Ascending aorta (tissue), 2 donors: ENCODE measurements at regions not wholly inside any gene's neighbourhood (a gene's known extent, or its start where the extent isn't known, plus 50 kb on each side); places are given as distances from the start of the nearest gene placed in this dataset.

Experiments used
- DNase-seq, 2 donors: peaks; one replicate each; pipeline ENCODE4 v3.0.0-alpha.2; 2019; ENCODE audit warnings: low spot score in 2 of 2
- H3K27ac ChIP-seq, 2 donors: fragments of 200-600 bp; sonication (generic); one replicate each; pipeline ENCODE4 v1.5.1; 2016 to 2017; ENCODE audit warnings: mild to moderate bottlenecking in 1 of 2
- H3K27me3 ChIP-seq: fragments of 200-600 bp; sonication (generic); one replicate; pipeline ENCODE4 v1.5.1; 2017
- H3K36me3 ChIP-seq, 2 donors: fragments of 200-600 bp; sonication (generic); one replicate each; pipeline ENCODE4 v1.5.1; 2016
- H3K4me1 ChIP-seq, 2 donors: fragments of 200-600 bp; sonication (generic); one replicate each; pipeline ENCODE4 v1.5.1; 2016 to 2017; ENCODE audit warnings: mild to moderate bottlenecking in 1 of 2
- H3K4me3 ChIP-seq, 2 donors: fragments of 200-600 bp; sonication (generic); one replicate each; pipeline ENCODE4 v1.5.1; 2016 to 2017; ENCODE audit warnings: mild to moderate bottlenecking in 1 of 2
- H3K9me3 ChIP-seq, 2 donors: fragments of 200-600 bp; sonication (generic); one replicate each; pipeline ENCODE4 v1.5.1; 2016
- intact Hi-C: fragments of 100-400 bp; cut with DNase I; formaldehyde crosslinking; loops from one replicate; pipeline ENCODE4 v1.15.1; 2023
- TF ChIP-seq, protein P1 (sequence below), 3 experiments: fragments of 200-600 bp in 2 of 3; fragments of 450-650 bp in 1 of 3; sonication (generic) in 2 of 3; IDR thresholded peaks; one replicate each; pipeline ENCODE4 v1.5.1; 2016 to 2019; ENCODE audit warnings: antibody characterized with exemption in 3 of 3, mild to moderate bottlenecking in 1 of 3, moderate library complexity in 1 of 3

DNA sequence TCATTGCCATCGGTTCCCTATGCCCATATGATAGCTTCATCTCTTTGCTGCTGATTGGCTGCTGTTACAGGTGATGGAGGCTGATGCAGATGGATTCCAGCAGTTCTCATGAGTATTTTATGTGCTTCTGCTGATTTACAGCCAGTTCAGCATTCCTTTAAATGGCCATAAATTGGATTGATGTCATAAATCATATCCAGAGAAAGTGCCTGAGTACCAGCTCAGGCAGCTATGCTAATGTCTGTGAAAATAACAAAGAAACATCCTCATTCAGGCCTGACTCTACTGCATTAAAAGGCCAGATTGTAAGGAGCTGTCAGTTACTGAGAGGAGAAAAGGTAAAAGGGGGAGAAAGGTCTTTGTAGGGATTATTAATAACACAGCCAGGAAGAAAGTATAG, 756.8 kb downstream of the IGSF11 start:
- TF ChIP-seq, protein P1, sequence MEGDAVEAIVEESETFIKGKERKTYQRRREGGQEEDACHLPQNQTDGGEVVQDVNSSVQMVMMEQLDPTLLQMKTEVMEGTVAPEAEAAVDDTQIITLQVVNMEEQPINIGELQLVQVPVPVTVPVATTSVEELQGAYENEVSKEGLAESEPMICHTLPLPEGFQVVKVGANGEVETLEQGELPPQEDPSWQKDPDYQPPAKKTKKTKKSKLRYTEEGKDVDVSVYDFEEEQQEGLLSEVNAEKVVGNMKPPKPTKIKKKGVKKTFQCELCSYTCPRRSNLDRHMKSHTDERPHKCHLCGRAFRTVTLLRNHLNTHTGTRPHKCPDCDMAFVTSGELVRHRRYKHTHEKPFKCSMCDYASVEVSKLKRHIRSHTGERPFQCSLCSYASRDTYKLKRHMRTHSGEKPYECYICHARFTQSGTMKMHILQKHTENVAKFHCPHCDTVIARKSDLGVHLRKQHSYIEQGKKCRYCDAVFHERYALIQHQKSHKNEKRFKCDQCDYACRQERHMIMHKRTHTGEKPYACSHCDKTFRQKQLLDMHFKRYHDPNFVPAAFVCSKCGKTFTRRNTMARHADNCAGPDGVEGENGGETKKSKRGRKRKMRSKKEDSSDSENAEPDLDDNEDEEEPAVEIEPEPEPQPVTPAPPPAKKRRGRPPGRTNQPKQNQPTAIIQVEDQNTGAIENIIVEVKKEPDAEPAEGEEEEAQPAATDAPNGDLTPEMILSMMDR (IDR thresholded peaks at IDR 0.05): no peak
- H3K4me1 ChIP-seq: no peaks in the 10 kb centered on the region
- H3K4me3 ChIP-seq: no peak overlapping the region
- DNase-seq: no peak
- no peak overlapping the region for H3K27ac ChIP-seq
- intact Hi-C loops: no loop called here
- H3K36me3 ChIP-seq: no peaks in the 10 kb centered on the region
- H3K9me3 ChIP-seq: no peaks in the 10 kb centered on the region
- no peaks in the 10 kb centered on the region for H3K27me3 ChIP-seq

DNA sequence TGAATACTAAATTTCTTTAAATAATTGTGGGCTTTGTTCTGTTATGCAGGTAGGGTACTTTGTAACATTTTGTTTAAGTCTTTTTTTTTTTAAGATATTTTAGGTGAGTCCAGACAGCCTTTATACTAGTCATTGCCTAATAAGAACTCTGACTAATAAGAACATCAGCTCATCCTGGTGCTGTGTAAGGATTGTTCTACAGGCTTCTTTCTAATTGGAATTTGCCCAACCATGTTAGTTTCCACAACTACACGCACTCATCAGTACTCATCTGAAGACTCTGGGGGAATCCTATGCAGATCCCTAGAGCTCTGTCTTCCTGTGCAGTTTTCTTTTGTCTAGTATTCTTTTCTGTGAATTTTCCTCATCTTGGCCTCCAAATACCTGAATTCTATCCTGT, 741.8 kb downstream of the IGSF11 start:
- no peak overlapping the region for H3K4me3 ChIP-seq
- no peaks in the 10 kb centered on the region for H3K4me1 ChIP-seq
- DNase-seq: no peak
- H3K27me3 ChIP-seq: no peaks in the 10 kb centered on the region
- H3K27ac ChIP-seq: no peak overlapping the region
- H3K9me3 ChIP-seq: no peaks in the 10 kb centered on the region
- TF ChIP-seq, protein P1 (IDR thresholded peaks at IDR 0.05): no peak
- intact Hi-C loops: no loop called here
- H3K36me3 ChIP-seq: no peaks in the 10 kb centered on the region

DNA sequence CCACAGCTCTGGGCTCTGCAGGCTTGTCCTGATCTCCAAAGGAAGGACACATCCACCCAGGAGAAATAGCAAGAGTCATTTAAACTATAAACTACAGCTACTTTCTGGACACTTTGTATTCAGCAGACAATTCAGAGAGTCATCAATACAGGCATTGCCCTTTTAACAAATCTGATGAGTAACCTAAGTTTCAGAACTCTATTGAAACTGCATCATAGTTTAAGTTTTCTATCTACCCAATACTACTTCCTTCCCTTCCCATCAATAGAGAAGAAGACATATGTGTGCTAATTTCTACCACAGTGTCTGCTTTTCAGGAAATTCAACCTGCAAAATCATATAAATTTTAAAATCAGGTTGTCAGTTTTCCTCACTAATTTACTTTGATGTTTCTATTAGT, 736.5 kb downstream of the IGSF11 start:
- Histone ChIP-seq H3K27me3 (no peaks in the 10 kb centered on the region), H3K36me3 (no peaks in the 10 kb centered on the region), H3K4me1 (no peaks in the 10 kb centered on the region), H3K27ac (no peak overlapping the region), H3K9me3 (no peaks in the 10 kb centered on the region), H3K4me3 (no peak overlapping the region)
- TF ChIP-seq, protein P1 (IDR thresholded peaks at IDR 0.05): no peak
- DNase-seq: no peak
- intact Hi-C loops: no loop called here

DNA sequence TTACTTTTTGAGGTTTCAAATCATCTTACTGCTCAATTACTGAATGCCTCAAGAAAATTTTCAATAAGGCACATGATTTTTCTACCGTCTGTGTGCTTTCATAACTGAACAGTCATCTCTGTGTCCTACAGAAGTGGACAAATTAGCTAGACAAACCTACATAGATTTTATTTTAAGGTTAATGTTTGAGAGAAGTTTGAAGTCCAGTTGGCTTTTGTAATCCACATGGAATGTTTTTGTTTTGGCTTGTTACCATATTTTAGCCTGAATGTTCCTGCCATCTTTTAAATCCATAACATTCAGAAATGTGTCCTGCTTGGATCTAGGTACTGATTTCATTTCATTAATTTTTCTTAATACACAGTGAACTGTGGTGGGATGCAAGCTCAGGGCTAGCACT, 730.1 kb downstream of the IGSF11 start:
- intact Hi-C loops: no loop called here
- no peak overlapping the region for H3K27ac ChIP-seq
- H3K27me3 ChIP-seq: no peaks in the 10 kb centered on the region
- no peak for DNase-seq
- no peak overlapping the region for H3K4me3 ChIP-seq
- H3K4me1 ChIP-seq: no peaks in the 10 kb centered on the region
- TF ChIP-seq, protein P1 (IDR thresholded peaks at IDR 0.05): no peak
- H3K36me3 ChIP-seq: no peaks in the 10 kb centered on the region
- H3K9me3 ChIP-seq: no peaks in the 10 kb centered on the region

DNA sequence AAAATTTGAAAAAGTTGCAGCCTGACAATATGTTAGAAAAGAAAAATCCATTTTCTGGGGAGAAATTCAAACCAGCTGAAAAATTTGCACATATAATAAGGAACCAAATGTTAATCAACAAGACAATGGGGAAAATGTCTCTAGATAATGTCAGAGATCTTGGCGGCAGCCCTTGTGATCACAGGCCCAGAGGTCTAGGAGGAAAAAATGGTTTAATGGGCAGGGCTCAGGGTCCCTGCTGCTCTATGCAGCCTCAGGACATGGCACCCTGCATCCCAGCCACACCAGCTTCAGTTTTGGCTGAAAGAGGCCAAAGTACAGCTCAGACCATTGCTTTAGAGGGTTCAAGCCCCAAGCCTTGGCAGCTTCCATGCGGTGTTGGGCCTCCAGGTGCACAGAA, 701.9 kb downstream of the IGSF11 start:
- no peaks in the 10 kb centered on the region for H3K4me1 ChIP-seq
- no peak overlapping the region for H3K27ac ChIP-seq
- H3K9me3 ChIP-seq: no peaks in the 10 kb centered on the region
- H3K27me3 ChIP-seq: no peaks in the 10 kb centered on the region
- no peak overlapping the region for H3K4me3 ChIP-seq
- no peaks in the 10 kb centered on the region for H3K36me3 ChIP-seq
- intact Hi-C loops: no loop called here
- TF ChIP-seq, protein P1 (IDR thresholded peaks at IDR 0.05): no peak
- DNase-seq: no peak

DNA sequence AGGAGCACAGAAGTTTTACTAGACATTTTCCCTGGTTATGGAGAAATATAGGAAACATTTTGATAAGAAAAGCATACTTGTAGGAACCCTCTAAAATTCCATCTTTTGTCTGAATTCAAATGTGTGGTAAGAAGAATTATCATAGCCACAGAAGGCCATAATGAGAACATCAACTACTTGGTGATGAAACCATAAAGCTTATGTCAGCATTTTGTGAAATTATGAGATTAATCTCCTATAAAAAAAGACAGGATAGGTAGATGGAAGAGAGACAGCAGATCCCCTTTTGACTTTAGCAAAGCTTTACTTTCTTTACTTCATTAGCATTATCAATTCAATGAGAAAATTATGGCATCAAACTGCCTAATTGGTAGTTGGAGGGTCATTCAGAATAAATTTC, 697.0 kb downstream of the IGSF11 start:
- DNase-seq: no peak
- intact Hi-C loops: no loop called here
- Histone ChIP-seq H3K4me1 (no peaks in the 10 kb centered on the region), H3K36me3 (no peaks in the 10 kb centered on the region), H3K9me3 (no peaks in the 10 kb centered on the region), H3K4me3 (no peak overlapping the region), H3K27ac (no peak overlapping the region), H3K27me3 (no peaks in the 10 kb centered on the region)
- TF ChIP-seq, protein P1 (IDR thresholded peaks at IDR 0.05): no peak
